ENCODE measurements at regions not wholly inside any gene's neighbourhood (a gene's known extent, or its start where the extent isn't known, plus 50 kb on each side); places are given as distances from the start of the nearest gene placed in this dataset.

- TF ChIP-seq, protein P1, sequence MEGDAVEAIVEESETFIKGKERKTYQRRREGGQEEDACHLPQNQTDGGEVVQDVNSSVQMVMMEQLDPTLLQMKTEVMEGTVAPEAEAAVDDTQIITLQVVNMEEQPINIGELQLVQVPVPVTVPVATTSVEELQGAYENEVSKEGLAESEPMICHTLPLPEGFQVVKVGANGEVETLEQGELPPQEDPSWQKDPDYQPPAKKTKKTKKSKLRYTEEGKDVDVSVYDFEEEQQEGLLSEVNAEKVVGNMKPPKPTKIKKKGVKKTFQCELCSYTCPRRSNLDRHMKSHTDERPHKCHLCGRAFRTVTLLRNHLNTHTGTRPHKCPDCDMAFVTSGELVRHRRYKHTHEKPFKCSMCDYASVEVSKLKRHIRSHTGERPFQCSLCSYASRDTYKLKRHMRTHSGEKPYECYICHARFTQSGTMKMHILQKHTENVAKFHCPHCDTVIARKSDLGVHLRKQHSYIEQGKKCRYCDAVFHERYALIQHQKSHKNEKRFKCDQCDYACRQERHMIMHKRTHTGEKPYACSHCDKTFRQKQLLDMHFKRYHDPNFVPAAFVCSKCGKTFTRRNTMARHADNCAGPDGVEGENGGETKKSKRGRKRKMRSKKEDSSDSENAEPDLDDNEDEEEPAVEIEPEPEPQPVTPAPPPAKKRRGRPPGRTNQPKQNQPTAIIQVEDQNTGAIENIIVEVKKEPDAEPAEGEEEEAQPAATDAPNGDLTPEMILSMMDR (IDR thresholded peaks at IDR 0.05), result no peak
- no peak for TF ChIP-seq POLR2A (IDR thresholded peaks at IDR 0.05)
Measured at GRCh38 chr14:88955455-88955854, 131.0 kb downstream of the TTC8 start.

Measured in body of pancreas (tissue), 4 donors.